ENCODE measurements at regions not wholly inside any gene's neighbourhood (a gene's known extent, or its start where the extent isn't known, plus 50 kb on each side); places are given as distances from the start of the nearest gene placed in this dataset.
A peak's percentile ranks its signal among the peaks of the same experiment; 100 is the strongest.

GRCh38 chr18:76584414-76585310, 89.6 kb upstream of the ZNF516 start:
- H2BK20ac ChIP-seq (ENCODE audit: low read depth, low read length) = no peak overlapping the region
- no peak overlapping the region for H2AK5ac ChIP-seq (ENCODE audit: low read depth, low read length)
- no peak overlapping the region for H3K56ac ChIP-seq (ENCODE audit: extremely low read depth, insufficient read depth, low read length)
- H3K9ac ChIP-seq (ENCODE audit: low read depth, low read length) = no peak overlapping the region
- ATAC-seq (ENCODE audit: low read depth) (no peak), DNase-seq (no peak)
- in situ Hi-C loops (cut with MboI; ENCODE audit: low sequenced_read_pairs) (no loop called here), intact Hi-C loops (cut with micrococcal nuclease) (no loop called here), dilution Hi-C loops (cut with HindIII; ENCODE audit: low sequenced_read_pairs, unreplicated experiment) (no loop called here)
- H4K8ac ChIP-seq (ENCODE audit: low read depth in 2 of 2, low read length in 2 of 2) = no peak overlapping the region
- H3K4me3 ChIP-seq (ENCODE audit: insufficient read depth, low read depth, low read length) = no peak overlapping the region
- H3K4ac ChIP-seq (ENCODE audit: low read depth, low read length) = no peak overlapping the region
- POLR2A ChIA-PET (ENCODE audit: unreplicated experiment) = no interaction called here
- no peaks in the 10 kb centered on the region for H3K79me1 ChIP-seq (ENCODE audit: low read depth in 1 of 2, low read length in 2 of 2)
- no peak for TF ChIP-seq RFX5 (IDR thresholded peaks at IDR 0.05; ENCODE audit: low read depth, low read length)
- TF ChIP-seq NFE2L2 (IDR thresholded peaks at IDR 0.05; ENCODE audit: low read depth, low read length) = no peak
- peak; percentile 52; the same call in 1 of the 2 replicates for TF ChIP-seq CEBPB (IDR thresholded peaks at IDR 0.05; ENCODE audit: low read depth, low read length)
- no peak for TF ChIP-seq SMC3 (IDR thresholded peaks at IDR 0.05; ENCODE audit: low read depth, low read length)
- no peak overlapping the region for H4K5ac ChIP-seq (ENCODE audit: low read depth, low read length)
- no peak overlapping the region for H3K23ac ChIP-seq (ENCODE audit: low read depth, low read length)
- H3K9me3 ChIP-seq (ENCODE audit: control insufficient read depth, insufficient read depth, low read length) = no peaks in the 10 kb centered on the region
- no peaks in the 10 kb centered on the region for H4K20me1 ChIP-seq (ENCODE audit: insufficient read depth, low read length)
- H3K27me3 ChIP-seq (ENCODE audit: control insufficient read depth, insufficient read depth, low read length) = peaks cover 6% of the 10 kb centered on the region
- no TSS peak for BruUV-seq (replicated peaks)
- no peak overlapping the region for H2AK9ac ChIP-seq (replicated peaks; ENCODE audit: low read depth, low read length, poor library complexity)
- H2BK5ac ChIP-seq (ENCODE audit: low read depth, low read length, poor library complexity, severe bottlenecking) = no peak overlapping the region
- H3K18ac ChIP-seq (ENCODE audit: low read depth, low read length) = no peak overlapping the region
- 60% methylated on average over 4 of the region's 18 CpGs; no CpG with 5 or more reads in 1 of the 2 experiments for WGBS, 2 experiments (ENCODE audit: extremely low coverage in 2 of 2, insufficient read length in 1 of 2)
- H3K36me3 ChIP-seq (ENCODE audit: control insufficient read depth, insufficient read depth, low read length) = no peaks in the 10 kb centered on the region
- no peak overlapping the region for H2BK120ac ChIP-seq (ENCODE audit: low read depth, low read length)
- H3K27ac ChIP-seq (ENCODE audit: insufficient read depth, low read length) = no peak overlapping the region
- peaks cover 7% of the 10 kb centered on the region for H3K9me1 ChIP-seq (ENCODE audit: insufficient read depth, low read length)
- H3K14ac ChIP-seq (replicated peaks; ENCODE audit: low read depth, low read length) = no peak overlapping the region
- no peak overlapping the region for H2AFZ ChIP-seq (replicated peaks; ENCODE audit: low read length, poor library complexity)
- H3K4me1 ChIP-seq (ENCODE audit: control insufficient read depth, insufficient read depth, low read length) = 0 out of 2 replicates have a peak, but pooled peaks cover 2% of the 10 kb centered on the region
- no peak overlapping the region for H2BK15ac ChIP-seq (ENCODE audit: low read depth, low read length)
- CTCF ChIA-PET = no interaction called here
- no peak overlapping the region for H4K91ac ChIP-seq (ENCODE audit: insufficient read depth, low read depth, low read length)
- H3K4me2 ChIP-seq (ENCODE audit: low read depth, low read length) = no peak overlapping the region

All from IMR-90 (cell line).